Brain microvascular endothelial cell (primary cell): ENCODE measurements at regions not wholly inside any gene's neighbourhood (a gene's known extent, or its start where the extent isn't known, plus 50 kb on each side); places are given as distances from the start of the nearest gene placed in this dataset.

ENCODE experiments used
- DNase-seq: peaks from one replicate; pipeline ENCODE4 v3.0.0-alpha.2; 2020
- H3K27ac ChIP-seq: fragments of 250-450 bp; sonication (Bioruptor Pico); 2 replicates; pipeline ENCODE4 v1.5.1; 2020; ENCODE audit warnings: mild to moderate bottlenecking, moderate library complexity
- H3K27me3 ChIP-seq: fragments of 250-450 bp; sonication (Bioruptor Pico); replicated peaks from 2 replicates; pipeline ENCODE4 v1.5.1; 2020; ENCODE audit warnings: mild to moderate bottlenecking
- H3K36me3 ChIP-seq: fragments of 250-450 bp; sonication (Bioruptor Pico); replicated peaks from 2 replicates; pipeline ENCODE4 v1.5.1; 2020; ENCODE audit warnings: mild to moderate bottlenecking
- H3K4me3 ChIP-seq: 2 replicates; pipeline ENCODE4 v1.5.1; 2011; ENCODE audit warnings: low read depth, mild to moderate bottlenecking, control low read depth, low read length, moderate library complexity
- CTCF ChIP-seq: IDR thresholded peaks from 2 replicates; pipeline ENCODE4 v1.5.1; 2011; ENCODE audit warnings: low read depth, mild to moderate bottlenecking, moderate library complexity, low read length, control low read depth, inconsistent platforms; ENCODE audit errors: missing control alignments
- in situ Hi-C: cut with HindIII; loops from 2 replicates; pipeline ENCODE4 v1.10.0; 2017; ENCODE audit warnings: low sequenced_read_pairs, low pct_ligation_motif_present

GRCh38 chr1:195831789-195832188 lies 776.5 kb downstream of the KCNT2 start:
- TF ChIP-seq CTCF = no peak
- no peaks in the 10 kb centered on the region for H3K27me3 ChIP-seq
- H3K4me3 ChIP-seq = no peak overlapping the region
- H3K27ac ChIP-seq = no peak overlapping the region
- no peak for DNase-seq
- H3K36me3 ChIP-seq = no peaks in the 10 kb centered on the region
- in situ Hi-C loops = no loop called here

GRCh38 chr1:195828325-195828724 lies 779.9 kb downstream of the KCNT2 start:
- Histone ChIP-seq H3K36me3 (no peaks in the 10 kb centered on the region), H3K27me3 (no peaks in the 10 kb centered on the region), H3K27ac (no peak overlapping the region), H3K4me3 (no peak overlapping the region)
- in situ Hi-C loops = no loop called here
- DNase-seq = no peak
- TF ChIP-seq CTCF = no peak

- Histone ChIP-seq H3K36me3 (no peaks in the 10 kb centered on the region), H3K27me3 (no peaks in the 10 kb centered on the region), H3K4me3 (no peak overlapping the region), H3K27ac (no peak overlapping the region)
- in situ Hi-C loops = no loop called here
- DNase-seq = no peak
- no peak for TF ChIP-seq CTCF
Measured at GRCh38 chr1:195820925-195821324, 787.3 kb downstream of the KCNT2 start.

- no peak overlapping the region for H3K27ac ChIP-seq
- TF ChIP-seq CTCF = no peak
- H3K27me3 ChIP-seq = no peaks in the 10 kb centered on the region
- in situ Hi-C loops = no loop called here
- no peak for DNase-seq
- no peak overlapping the region for H3K4me3 ChIP-seq
- H3K36me3 ChIP-seq = no peaks in the 10 kb centered on the region
Measured at GRCh38 chr1:195806060-195806459, 802.2 kb downstream of the KCNT2 start.

GRCh38 chr1:195804547-195804946 lies 803.7 kb downstream of the KCNT2 start:
- in situ Hi-C loops = no loop called here
- Histone ChIP-seq H3K27ac (no peak overlapping the region), H3K4me3 (no peak overlapping the region), H3K27me3 (no peaks in the 10 kb centered on the region), H3K36me3 (no peaks in the 10 kb centered on the region)
- no peak for DNase-seq
- no peak for TF ChIP-seq CTCF

- in situ Hi-C loops = no loop called here
- TF ChIP-seq CTCF = no peak
- no peak overlapping the region for H3K4me3 ChIP-seq
- no peak for DNase-seq
- no peak overlapping the region for H3K27ac ChIP-seq
- H3K27me3 ChIP-seq = no peaks in the 10 kb centered on the region
- H3K36me3 ChIP-seq = no peaks in the 10 kb centered on the region
Measured at GRCh38 chr1:195799016-195799415, 809.2 kb downstream of the KCNT2 start.
